OCI-LY3 (cell line): ENCODE measurements at regions not wholly inside any gene's neighbourhood (a gene's known extent, or its start where the extent isn't known, plus 50 kb on each side); places are given as distances from the start of the nearest gene placed in this dataset.

Experiments
- H2AFZ ChIP-seq: fragments of 200-600, 300-600 bp; shearing (Covaris generic); 2 replicates; pipeline ENCODE4 v1.6.0; 2014; ENCODE audit warnings: antibody characterized with exemption, low read depth, low read length
- H3K27ac ChIP-seq: fragments of 200-600, 300-600 bp; sonication (generic); 2 replicates; pipeline ENCODE4 v1.5.1; 2014; ENCODE audit warnings: mild to moderate bottlenecking, low read length, moderate library complexity, mixed read lengths
- H3K27me3 ChIP-seq: fragments of 200-600, 300-600 bp; sonication (generic); 2 replicates; pipeline ENCODE4 v1.6.1; 2014; ENCODE audit warnings: low read depth, low read length, mixed read lengths
- H3K36me3 ChIP-seq: fragments of 200-600, 300-600 bp; sonication (generic); replicated peaks from 2 replicates; pipeline ENCODE3; 2014; ENCODE audit warnings: low read depth, low read length, mixed read lengths
- H3K4me1 ChIP-seq: fragments of 300-600, 200-600 bp; sonication (generic); 2 replicates; pipeline ENCODE4 v1.6.1; 2014; ENCODE audit warnings: low read length, mixed read lengths
- H3K4me2 ChIP-seq: fragments of 200-600, 300-600 bp; sonication (generic); 2 replicates; pipeline ENCODE4 v1.6.1; 2014; ENCODE audit warnings: low read length, mixed read lengths
- H3K4me3 ChIP-seq: fragments of 300-600, 200-600 bp; sonication (generic); 2 replicates; pipeline ENCODE4 v1.5.1; 2014; ENCODE audit warnings: antibody characterized with exemption, mild to moderate bottlenecking, low read length, moderate library complexity
- H3K79me2 ChIP-seq: fragments of 300-600, 200-600 bp; shearing (Covaris generic); 2 replicates; pipeline ENCODE4 v1.6.1; 2014; ENCODE audit warnings: mild to moderate bottlenecking, low read length, mixed read lengths
- H3K9ac ChIP-seq: fragments of 300-600, 200-600 bp; shearing (Covaris generic); 2 replicates; pipeline ENCODE4 v1.6.0; 2014; ENCODE audit warnings: mild to moderate bottlenecking, low read length, moderate library complexity
- H3K9me3 ChIP-seq: fragments of 200-600, 300-600 bp; shearing (Covaris generic); 2 replicates; pipeline ENCODE4 v1.6.1; 2014; ENCODE audit warnings: low read length, mixed read lengths; ENCODE audit not compliant: insufficient read depth
- H4K20me1 ChIP-seq: fragments of 200-600, 300-600 bp; sonication (generic); 2 replicates; pipeline ENCODE4 v1.6.1; 2016; ENCODE audit warnings: low read length, mixed read lengths; ENCODE audit not compliant: insufficient read depth
- EZH2phosphoT487 ChIP-seq: fragments of 200-600 bp; shearing (Covaris generic); IDR thresholded peaks from 2 replicates; pipeline ENCODE4 v1.6.1; 2018; ENCODE audit warnings: antibody characterized with exemption, mixed run types, low read depth
- TF ChIP-seq, protein P1 (sequence below): fragments of 200-600, 300-600 bp; sonication (generic); IDR thresholded peaks from 2 replicates; pipeline ENCODE4 v1.5.1; 2014; ENCODE audit warnings: antibody characterized with exemption, low read length, low read depth

DNA sequence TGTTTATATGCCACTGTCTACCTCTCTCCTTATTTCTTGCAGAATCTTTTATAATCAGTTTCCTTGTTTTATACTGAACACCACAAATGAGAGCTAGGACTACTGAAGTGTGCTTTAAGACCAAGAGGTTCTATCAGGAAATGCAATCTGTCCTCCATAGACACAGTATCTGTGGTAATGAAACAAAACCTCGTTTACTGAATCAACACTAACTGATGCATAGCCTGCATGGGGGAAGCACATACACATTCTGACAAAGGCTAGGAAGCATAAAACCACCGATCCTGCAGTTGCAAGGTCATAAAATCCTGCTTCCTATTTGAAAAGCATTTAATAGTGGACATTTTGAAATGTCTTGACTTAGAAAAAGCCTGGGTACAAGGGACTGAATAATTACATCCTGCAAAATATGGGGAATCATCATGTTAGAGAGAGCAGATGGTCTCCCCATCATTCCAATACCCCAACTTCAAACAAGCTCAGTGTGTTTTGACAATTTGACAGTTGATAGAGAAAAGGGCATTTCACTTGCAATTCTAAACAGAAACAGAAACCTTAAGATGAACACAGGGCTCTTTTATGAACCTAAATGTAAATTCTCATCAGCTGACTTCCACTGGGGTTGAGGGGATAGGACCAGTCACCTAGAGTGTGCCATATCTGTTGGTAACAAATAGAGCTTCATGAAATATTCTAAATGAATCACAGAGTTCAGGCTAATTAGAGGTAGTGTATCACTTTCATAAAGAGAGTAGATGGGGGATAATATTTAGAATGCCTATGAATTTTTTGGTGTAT lies 1845.6 kb upstream of the PIK3C3 start:
- Histone ChIP-seq H3K27me3 (no peaks in the 10 kb centered on the region), H3K9me3 (no peaks in the 10 kb centered on the region), H3K4me3 (peak overlapping the region; percentile 30), H2AFZ (peak overlapping the region; percentile 62), H4K20me1 (no peaks in the 10 kb centered on the region), H3K9ac (peak overlapping the region; percentile 3; the same call in 1 of the 2 replicates), H3K4me2 (peak overlapping the region; percentile 50), H3K36me3 (no peaks in the 10 kb centered on the region), H3K4me1 (peaks cover 27% of the 10 kb centered on the region), H3K79me2 (no peaks in the 10 kb centered on the region), H3K27ac (0 out of 2 replicates have a peak overlapping the region, but pooled peaks have one; percentile 1)
- TF ChIP-seq EZH2phosphoT487: no peak
- TF ChIP-seq, protein P1, sequence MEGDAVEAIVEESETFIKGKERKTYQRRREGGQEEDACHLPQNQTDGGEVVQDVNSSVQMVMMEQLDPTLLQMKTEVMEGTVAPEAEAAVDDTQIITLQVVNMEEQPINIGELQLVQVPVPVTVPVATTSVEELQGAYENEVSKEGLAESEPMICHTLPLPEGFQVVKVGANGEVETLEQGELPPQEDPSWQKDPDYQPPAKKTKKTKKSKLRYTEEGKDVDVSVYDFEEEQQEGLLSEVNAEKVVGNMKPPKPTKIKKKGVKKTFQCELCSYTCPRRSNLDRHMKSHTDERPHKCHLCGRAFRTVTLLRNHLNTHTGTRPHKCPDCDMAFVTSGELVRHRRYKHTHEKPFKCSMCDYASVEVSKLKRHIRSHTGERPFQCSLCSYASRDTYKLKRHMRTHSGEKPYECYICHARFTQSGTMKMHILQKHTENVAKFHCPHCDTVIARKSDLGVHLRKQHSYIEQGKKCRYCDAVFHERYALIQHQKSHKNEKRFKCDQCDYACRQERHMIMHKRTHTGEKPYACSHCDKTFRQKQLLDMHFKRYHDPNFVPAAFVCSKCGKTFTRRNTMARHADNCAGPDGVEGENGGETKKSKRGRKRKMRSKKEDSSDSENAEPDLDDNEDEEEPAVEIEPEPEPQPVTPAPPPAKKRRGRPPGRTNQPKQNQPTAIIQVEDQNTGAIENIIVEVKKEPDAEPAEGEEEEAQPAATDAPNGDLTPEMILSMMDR: no peak

DNA sequence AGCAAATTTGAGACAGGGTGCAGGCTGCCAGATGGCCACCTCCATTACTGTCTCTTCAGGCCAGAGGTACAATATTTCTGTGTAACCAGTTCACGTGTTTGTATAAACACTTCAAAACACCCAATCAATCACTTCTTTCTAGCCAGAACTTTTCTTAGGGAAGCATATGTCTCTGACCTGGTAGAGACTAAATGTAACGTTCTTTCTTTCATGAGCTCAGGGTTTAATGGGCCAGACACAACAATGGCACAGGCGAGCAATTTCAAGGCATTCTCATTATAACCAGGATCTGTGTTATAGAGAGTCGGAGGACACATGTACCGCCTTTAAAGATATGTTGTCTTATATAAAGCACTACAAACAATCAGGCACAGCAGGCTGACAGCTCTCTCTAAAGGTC lies 1846.4 kb upstream of the PIK3C3 start:
- H3K9me3 ChIP-seq: no peaks in the 10 kb centered on the region
- TF ChIP-seq, protein P1: no peak
- no peak for TF ChIP-seq EZH2phosphoT487
- H4K20me1 ChIP-seq: no peaks in the 10 kb centered on the region
- no peak overlapping the region for H2AFZ ChIP-seq
- peaks cover 27% of the 10 kb centered on the region for H3K4me1 ChIP-seq
- H3K79me2 ChIP-seq: no peaks in the 10 kb centered on the region
- H3K9ac ChIP-seq: no peak overlapping the region
- H3K4me2 ChIP-seq: no peak overlapping the region
- H3K4me3 ChIP-seq: no peak overlapping the region
- no peaks in the 10 kb centered on the region for H3K36me3 ChIP-seq
- H3K27ac ChIP-seq: no peak overlapping the region
- no peaks in the 10 kb centered on the region for H3K27me3 ChIP-seq

DNA sequence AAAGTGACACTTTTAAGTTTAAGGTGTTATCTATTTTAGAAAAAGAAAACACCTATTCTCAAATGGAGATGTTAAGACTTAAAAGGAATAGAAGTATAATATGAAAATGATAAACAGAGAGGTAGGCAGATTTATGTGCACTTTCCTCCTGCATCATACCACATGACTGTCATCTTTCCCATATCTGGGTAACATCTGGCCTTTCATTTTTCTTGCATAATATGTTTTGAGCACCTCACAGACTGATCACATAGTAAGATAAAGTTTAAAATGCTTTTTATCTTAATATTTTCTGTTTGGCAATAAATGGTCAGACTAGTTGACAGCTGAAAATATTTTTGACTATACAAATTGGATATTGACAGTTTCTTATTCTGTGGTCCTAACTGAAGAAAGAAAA lies 1852.1 kb upstream of the PIK3C3 start:
- Histone ChIP-seq H3K27me3 (no peaks in the 10 kb centered on the region), H2AFZ (no peak overlapping the region), H3K9ac (no peak overlapping the region), H3K36me3 (no peaks in the 10 kb centered on the region), H3K4me1 (peaks cover 5% of the 10 kb centered on the region), H3K4me3 (no peak overlapping the region), H3K27ac (no peak overlapping the region), H4K20me1 (no peaks in the 10 kb centered on the region), H3K79me2 (no peaks in the 10 kb centered on the region), H3K4me2 (no peak overlapping the region), H3K9me3 (no peaks in the 10 kb centered on the region)
- TF ChIP-seq EZH2phosphoT487: no peak
- TF ChIP-seq, protein P1: no peak

DNA sequence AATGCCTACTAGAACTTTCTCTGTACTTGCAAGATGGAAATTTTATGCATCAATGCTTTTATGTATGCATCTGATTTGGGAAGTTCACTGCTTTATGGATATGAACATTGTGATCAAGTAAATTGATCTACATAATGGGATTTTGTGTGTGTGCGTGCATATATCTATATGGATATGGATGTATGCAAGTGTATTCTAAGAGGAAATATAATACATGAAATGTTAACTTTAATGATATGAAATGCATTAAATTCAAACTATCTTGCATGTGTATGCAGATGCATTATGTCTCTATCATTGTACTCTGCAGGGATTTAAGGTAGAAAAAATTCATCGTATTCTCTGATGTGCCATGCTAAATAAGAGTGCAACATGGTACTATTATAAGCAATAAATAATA lies 1855.4 kb upstream of the PIK3C3 start:
- no peak overlapping the region for H3K4me2 ChIP-seq
- no peaks in the 10 kb centered on the region for H3K36me3 ChIP-seq
- no peaks in the 10 kb centered on the region for H3K4me1 ChIP-seq
- no peaks in the 10 kb centered on the region for H3K79me2 ChIP-seq
- H3K27me3 ChIP-seq: no peaks in the 10 kb centered on the region
- no peaks in the 10 kb centered on the region for H4K20me1 ChIP-seq
- H3K9me3 ChIP-seq: no peaks in the 10 kb centered on the region
- TF ChIP-seq, protein P1: no peak
- TF ChIP-seq EZH2phosphoT487: no peak
- no peak overlapping the region for H2AFZ ChIP-seq
- no peak overlapping the region for H3K9ac ChIP-seq
- H3K4me3 ChIP-seq: no peak overlapping the region
- H3K27ac ChIP-seq: no peak overlapping the region
